ENCODE measurements at regions not wholly inside any gene's neighbourhood (a gene's known extent, or its start where the extent isn't known, plus 50 kb on each side); places are given as distances from the start of the nearest gene placed in this dataset.

DNA sequence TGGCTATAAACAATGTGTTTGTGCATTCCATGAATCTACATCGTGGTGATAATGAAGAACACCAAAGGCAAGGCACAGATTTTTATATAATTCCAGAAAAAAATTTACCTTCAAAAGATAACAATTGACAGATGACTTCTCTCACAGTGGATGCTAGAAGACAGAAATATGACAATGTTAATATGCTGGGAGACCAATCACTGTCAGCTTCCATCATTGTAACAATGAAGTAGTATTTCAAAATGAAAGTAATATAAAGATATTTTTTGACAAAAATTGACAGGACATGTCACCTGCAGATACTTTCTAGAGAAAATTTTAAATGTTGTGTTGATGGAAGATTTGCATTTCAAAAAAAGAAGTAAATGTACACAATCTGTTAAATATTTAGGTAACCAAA lies 1925.9 kb upstream of the LRRTM1 start:
- Histone ChIP-seq H3K27ac (ENCODE audit: low read depth in 1 of 2, low read length in 2 of 2) (no peak overlapping the region), H3K4me3 (ENCODE audit: low read length) (no peak overlapping the region), H3K4me1 (ENCODE audit: insufficient read depth, low read length) (no peaks in the 10 kb centered on the region), H3K9me3 (ENCODE audit: control insufficient read depth in 1 of 2, insufficient read depth in 1 of 2, low read length in 2 of 2) (peaks cover 0 to 11% of the 10 kb centered on the region in 2 experiments), H3K36me3 (ENCODE audit: insufficient read depth, low read length) (no peaks in the 10 kb centered on the region), H3K27me3 (ENCODE audit: control insufficient read depth in 1 of 2, insufficient read depth in 2 of 2, low read length in 2 of 2) (no peaks in the 10 kb centered on the region)
- POLR2A ChIA-PET, result no interaction called here
- intact Hi-C loops (cut with DNase I, micrococcal nuclease), result no loop called here
- CTCF ChIA-PET, result no interaction called here
- TF ChIP-seq CTCF (IDR thresholded peaks at IDR 0.05), result no peak
- no peak overlapping the region for H3K27ac Mint-ChIP-seq
- ATAC-seq (ENCODE audit: poor library complexity), result no peak
- no peak for DNase-seq
- no peaks in the 10 kb centered on the region for H3K36me3 Mint-ChIP-seq (ENCODE audit: low read depth)
- peaks cover 2% of the 10 kb centered on the region for H3K9me3 Mint-ChIP-seq
- H3K4me1 Mint-ChIP-seq (ENCODE audit: low read depth), result no peaks in the 10 kb centered on the region
- H3K27me3 Mint-ChIP-seq, result no peaks in the 10 kb centered on the region
- H3K4me3 Mint-ChIP-seq, result no peak overlapping the region

- ChIA-PET CTCF (no interaction called here), POLR2A (no interaction called here)
- H3K4me1 Mint-ChIP-seq (ENCODE audit: low read depth), result no peaks in the 10 kb centered on the region
- Histone ChIP-seq H3K4me3 (ENCODE audit: low read length) (no peak overlapping the region), H3K4me1 (ENCODE audit: insufficient read depth, low read length) (no peaks in the 10 kb centered on the region), H3K27ac (ENCODE audit: low read depth in 1 of 2, low read length in 2 of 2) (no peak overlapping the region), H3K9me3 (ENCODE audit: control insufficient read depth in 1 of 2, insufficient read depth in 1 of 2, low read length in 2 of 2) (peaks cover 8 to 9% of the 10 kb centered on the region in 2 experiments), H3K36me3 (ENCODE audit: insufficient read depth, low read length) (no peaks in the 10 kb centered on the region), H3K27me3 (ENCODE audit: control insufficient read depth in 1 of 2, insufficient read depth in 2 of 2, low read length in 2 of 2) (no peaks in the 10 kb centered on the region)
- H3K27me3 Mint-ChIP-seq, result no peaks in the 10 kb centered on the region
- no peak overlapping the region for H3K27ac Mint-ChIP-seq
- ATAC-seq (ENCODE audit: poor library complexity) (no peak), DNase-seq (no peak)
- intact Hi-C loops (cut with DNase I, micrococcal nuclease), result loop anchor here in 1 of 2 experiments (2.0 kb wide), 1 partner anchor 68 kb away; no protein-coding TSS in a partner anchor
- no peak for TF ChIP-seq CTCF (IDR thresholded peaks at IDR 0.05)
- H3K9me3 Mint-ChIP-seq, result peaks cover 2% of the 10 kb centered on the region
- H3K4me3 Mint-ChIP-seq, result no peak overlapping the region
- no peaks in the 10 kb centered on the region for H3K36me3 Mint-ChIP-seq (ENCODE audit: low read depth)
These were observed 1921.9 kb upstream of the LRRTM1 start for GRCh38 chr2:82226441-82226840.

DNA sequence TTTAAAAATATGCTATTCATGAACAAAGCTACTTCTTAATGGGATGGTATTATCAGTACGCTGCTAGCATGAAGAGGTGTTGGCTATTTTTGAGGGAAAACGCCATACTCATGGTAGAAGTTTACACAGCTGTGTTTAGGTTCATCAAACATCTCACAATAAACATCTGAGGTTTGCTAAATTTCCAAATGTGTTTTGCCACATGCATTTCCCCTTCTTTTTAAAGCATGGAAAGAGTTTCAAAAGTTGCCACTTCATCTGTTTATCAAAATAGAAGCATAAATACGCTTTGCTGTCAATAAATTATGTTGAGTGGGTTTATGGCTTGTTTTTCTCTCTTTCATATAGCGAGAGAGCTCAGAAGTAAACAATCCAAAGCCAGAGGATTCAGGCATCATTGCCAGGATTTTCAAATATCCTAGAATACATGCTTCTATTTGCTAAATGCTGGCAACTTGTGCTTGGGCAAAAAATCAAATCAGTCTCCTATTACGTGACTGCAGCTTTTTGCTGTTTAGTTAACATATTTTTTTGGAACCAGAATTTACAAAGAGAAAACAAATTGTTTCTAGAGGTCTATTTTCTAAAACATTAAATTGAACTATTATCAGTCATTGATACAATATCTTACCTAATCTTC lies 1919.9 kb upstream of the LRRTM1 start:
- peaks cover 4% of the 10 kb centered on the region for H3K9me3 Mint-ChIP-seq
- ChIA-PET CTCF (no interaction called here), POLR2A (no interaction called here)
- H3K36me3 Mint-ChIP-seq (ENCODE audit: low read depth), result no peaks in the 10 kb centered on the region
- no peaks in the 10 kb centered on the region for H3K4me1 Mint-ChIP-seq (ENCODE audit: low read depth)
- ATAC-seq (ENCODE audit: poor library complexity), result no peak
- intact Hi-C loops (cut with DNase I, micrococcal nuclease), result no loop called here
- H3K4me3 ChIP-seq (ENCODE audit: low read length), result no peak overlapping the region
- no peak for DNase-seq
- no peak overlapping the region for H3K4me3 Mint-ChIP-seq
- no peaks in the 10 kb centered on the region for H3K27me3 Mint-ChIP-seq
- H3K4me1 ChIP-seq (ENCODE audit: insufficient read depth, low read length), result no peaks in the 10 kb centered on the region
- no peaks in the 10 kb centered on the region for H3K36me3 ChIP-seq (ENCODE audit: insufficient read depth, low read length)
- H3K27me3 ChIP-seq (ENCODE audit: control insufficient read depth in 1 of 2, insufficient read depth in 2 of 2, low read length in 2 of 2), result no peaks in the 10 kb centered on the region
- peaks cover 9 to 12% of the 10 kb centered on the region in 2 experiments for H3K9me3 ChIP-seq (ENCODE audit: control insufficient read depth in 1 of 2, insufficient read depth in 1 of 2, low read length in 2 of 2)
- no peak overlapping the region for H3K27ac Mint-ChIP-seq
- H3K27ac ChIP-seq (ENCODE audit: low read depth in 1 of 2, low read length in 2 of 2), result no peak overlapping the region
- TF ChIP-seq CTCF (IDR thresholded peaks at IDR 0.05), result no peak
